ENCODE measurements at regions not wholly inside any gene's neighbourhood (a gene's known extent, or its start where the extent isn't known, plus 50 kb on each side); places are given as distances from the start of the nearest gene placed in this dataset.
"Not testable (repeated sequence)": the region's sequence is repeated elsewhere in the genome, so short reads cannot be mapped to it uniquely, and the experiment has no call there.

GRCh38 chr13:31517599-31517998 lies 221.7 kb upstream of the RXFP2 start:
- DNase-seq (ENCODE audit: low read depth), result no peak

DNA sequence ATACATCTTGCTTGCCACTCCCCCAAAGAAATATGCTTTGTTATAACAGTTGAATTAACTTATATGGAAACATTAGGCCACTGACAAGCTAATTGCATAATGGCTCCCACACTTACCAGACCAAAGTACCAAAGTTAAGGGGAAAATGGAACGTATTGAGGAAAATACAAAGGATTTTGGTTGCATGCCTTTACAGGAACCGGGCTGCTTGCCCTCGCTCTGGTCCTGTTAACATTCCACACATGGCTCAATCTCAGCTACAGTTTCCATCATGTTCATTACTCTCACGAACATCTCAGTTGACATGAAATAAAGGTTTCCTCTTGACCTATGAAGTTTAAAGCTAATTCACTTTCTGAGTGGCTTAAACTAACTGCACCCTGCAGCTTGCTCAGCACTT lies 220.7 kb upstream of the RXFP2 start:
- DNase-seq (ENCODE audit: low read depth), result no peak

GRCh38 chr13:31521435-31521834 lies 217.9 kb upstream of the RXFP2 start:
- no peak for DNase-seq (ENCODE audit: low read depth)

- DNase-seq (ENCODE audit: low read depth), result no peak
Observed at GRCh38 chr13:31522396-31522795, 216.9 kb upstream of the RXFP2 start.

DNA sequence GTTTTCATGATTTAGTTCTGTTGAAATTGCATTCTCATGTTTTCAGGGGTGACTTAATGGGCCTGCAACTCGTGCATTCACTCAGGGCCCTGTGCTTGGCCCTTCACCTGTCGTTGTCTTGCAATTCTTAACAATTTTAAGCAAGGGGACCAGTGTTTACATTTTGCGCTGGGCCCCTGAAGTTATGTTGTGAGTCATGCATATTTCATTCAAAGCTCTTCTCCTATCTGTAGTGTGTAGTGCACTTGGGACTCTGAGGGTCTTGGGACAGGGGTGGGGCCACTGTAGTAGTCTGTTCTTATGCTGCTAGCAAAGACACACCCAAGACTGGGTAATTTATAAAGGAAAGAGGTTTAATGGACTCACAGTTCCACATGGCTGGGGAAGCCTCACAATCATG lies 211.2 kb upstream of the RXFP2 start:
- no peak for DNase-seq (ENCODE audit: low read depth)

DNA sequence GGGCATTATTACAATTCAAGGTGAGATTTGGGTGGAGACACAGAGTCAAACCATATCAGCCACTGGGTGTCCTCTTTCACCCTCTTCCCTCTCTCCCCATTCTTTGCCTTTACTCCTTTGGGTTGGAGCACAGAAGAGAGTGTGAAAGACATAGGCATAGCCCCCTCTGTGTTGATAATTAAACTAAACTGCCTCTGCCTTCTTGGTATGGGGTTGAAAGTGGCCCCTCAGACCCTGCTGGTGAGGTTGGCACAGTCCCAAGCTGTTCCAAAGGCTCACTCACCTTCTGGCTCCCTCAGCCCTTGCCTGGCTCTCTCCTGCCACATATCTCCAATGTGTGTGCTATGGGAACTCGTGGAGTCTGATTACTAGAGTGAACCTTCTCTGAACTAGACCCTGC lies 210.6 kb upstream of the RXFP2 start:
- no peak for DNase-seq (ENCODE audit: low read depth)

DNA sequence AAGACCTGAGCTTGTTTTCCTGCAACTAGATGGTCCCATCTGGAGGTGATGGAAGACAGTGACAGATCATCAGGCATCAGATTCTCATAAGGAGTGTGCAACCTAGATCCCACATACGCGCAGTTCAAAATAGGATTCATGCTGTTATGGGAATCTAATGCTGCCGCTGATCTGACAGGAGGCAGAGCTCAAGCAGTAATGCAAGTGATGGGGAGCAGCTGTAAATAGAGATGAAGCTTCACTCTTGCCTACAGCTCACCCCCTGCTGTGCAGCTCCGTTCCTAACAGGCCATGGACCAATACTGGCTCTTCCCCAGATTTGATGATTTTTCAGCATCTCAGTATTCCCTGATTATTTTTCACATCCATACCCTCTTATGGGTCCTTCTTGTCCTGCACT lies 208.4 kb upstream of the RXFP2 start:
- no peak for DNase-seq (ENCODE audit: low read depth)

DNA sequence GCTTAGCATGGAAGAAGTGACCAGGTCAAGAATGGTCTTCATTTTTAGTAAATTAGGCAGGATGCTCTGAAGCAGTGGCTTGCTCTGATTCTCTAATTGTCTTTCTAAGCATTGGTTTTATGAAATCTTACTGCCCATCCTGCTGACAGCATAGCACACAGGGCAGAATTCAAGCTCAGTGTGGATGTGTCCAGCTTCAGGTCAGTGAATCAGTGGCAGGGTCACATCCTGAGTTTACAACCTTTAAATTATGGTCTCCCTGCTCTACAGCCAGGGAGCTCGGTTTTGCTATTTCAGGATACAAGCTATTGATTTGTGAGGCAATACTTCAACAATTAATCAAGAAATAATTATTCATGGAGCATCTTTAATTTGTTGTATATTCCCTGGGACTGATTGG lies 202.3 kb upstream of the RXFP2 start:
- no peak for DNase-seq (ENCODE audit: low read depth)

- no peak for DNase-seq (ENCODE audit: low read depth)
Observed at GRCh38 chr13:31538067-31539042, 201.0 kb upstream of the RXFP2 start.

GRCh38 chr13:31540281-31540680 lies 199.0 kb upstream of the RXFP2 start:
- no peak for DNase-seq (ENCODE audit: low read depth)

- no peak for DNase-seq (ENCODE audit: low read depth)
Observed at GRCh38 chr13:31543190-31543589, 196.1 kb upstream of the RXFP2 start.

DNA sequence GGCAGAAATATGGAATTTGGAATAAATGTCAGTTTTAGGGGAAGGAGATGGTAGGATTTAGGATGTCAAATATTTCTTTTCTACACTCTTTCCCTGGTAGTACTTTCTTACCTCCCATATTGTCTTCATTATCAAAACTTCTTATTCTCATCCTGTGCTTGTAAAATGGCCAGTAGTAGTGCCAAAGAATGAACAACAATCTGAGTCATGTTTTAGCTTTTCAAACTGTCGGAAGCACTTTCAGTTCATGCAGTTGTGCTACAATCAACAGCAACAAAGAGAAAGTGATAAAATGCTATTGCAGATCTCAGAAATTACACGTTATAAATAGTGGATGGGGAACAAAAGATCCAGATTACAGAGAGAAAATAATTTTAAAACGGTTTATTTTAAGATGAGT lies 193.7 kb upstream of the RXFP2 start:
- no peak for DNase-seq (ENCODE audit: low read depth)

DNA sequence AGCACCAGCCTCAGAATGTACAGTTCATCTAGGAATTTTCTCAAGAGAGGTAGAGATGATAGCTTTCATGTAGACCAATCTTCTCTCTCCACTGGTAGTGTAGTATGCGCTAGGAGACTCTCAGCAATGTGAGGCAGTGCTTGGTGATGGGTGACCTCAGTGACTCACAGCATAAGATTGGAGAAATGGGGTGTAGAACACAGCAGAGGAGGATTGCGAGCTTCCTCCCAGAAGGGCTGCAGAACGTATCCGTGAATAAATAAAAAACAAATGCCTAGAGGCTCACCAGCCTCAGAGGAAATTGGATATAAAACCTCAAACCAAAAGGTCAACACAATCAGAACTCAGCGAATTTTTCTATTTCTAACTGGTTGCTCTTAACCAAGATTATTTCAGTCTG lies 182.9 kb upstream of the RXFP2 start:
- DNase-seq (ENCODE audit: low read depth), result no peak

- DNase-seq (ENCODE audit: low read depth), result not testable (repeated sequence)
Observed at GRCh38 chr13:31584221-31584620, 155.1 kb upstream of the RXFP2 start.

GRCh38 chr13:31587698-31588266 lies 151.5 kb upstream of the RXFP2 start:
- DNase-seq (ENCODE audit: low read depth), result no peak

DNA sequence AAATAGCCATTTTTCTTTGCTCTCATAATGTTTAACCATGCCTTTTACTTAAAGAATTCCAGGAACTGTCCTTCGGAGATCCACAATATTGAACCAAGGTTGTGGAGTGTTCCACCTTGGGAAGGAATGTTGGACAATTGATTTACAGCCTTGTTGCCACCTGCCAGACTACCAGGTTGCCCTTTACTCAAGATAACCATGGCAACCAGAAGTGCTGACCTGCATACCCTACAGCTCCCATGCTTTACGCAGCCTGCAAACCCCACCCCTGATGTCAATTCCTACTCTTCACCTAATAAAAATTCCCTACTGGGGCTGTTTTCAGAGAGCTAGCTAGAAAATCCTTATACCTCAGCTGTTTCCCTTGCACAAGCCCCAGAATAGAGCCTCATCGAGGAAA lies 151.0 kb upstream of the RXFP2 start:
- no peak for DNase-seq (ENCODE audit: low read depth)

DNA sequence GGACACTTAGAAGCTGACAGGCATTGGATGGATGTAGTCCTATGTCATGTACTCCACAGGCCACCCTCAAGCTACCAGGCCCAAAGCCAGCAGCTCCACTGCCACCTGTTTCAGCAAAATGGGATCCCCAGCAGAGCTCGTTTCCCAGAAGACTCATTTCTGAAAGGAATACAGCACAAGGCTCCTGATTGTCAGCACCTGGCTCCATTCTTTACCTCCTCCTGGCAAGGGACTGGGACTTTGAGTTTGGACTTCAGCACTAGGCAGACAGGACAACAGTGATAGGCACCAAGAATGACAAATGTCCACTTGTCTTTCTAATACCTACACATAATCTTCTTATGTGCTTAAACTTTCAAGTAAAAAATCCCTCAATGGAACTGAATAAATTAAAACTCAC lies 150.4 kb upstream of the RXFP2 start:
- DNase-seq (ENCODE audit: low read depth), result no peak

- DNase-seq (ENCODE audit: low read depth), result no peak
Observed at GRCh38 chr13:31591642-31592233, 147.6 kb upstream of the RXFP2 start.

- DNase-seq (ENCODE audit: low read depth), result no peak
Observed at GRCh38 chr13:31594056-31594455, 145.3 kb upstream of the RXFP2 start.

- DNase-seq (ENCODE audit: low read depth), result no peak
Observed at GRCh38 chr13:31595563-31595962, 143.8 kb upstream of the RXFP2 start.

DNA sequence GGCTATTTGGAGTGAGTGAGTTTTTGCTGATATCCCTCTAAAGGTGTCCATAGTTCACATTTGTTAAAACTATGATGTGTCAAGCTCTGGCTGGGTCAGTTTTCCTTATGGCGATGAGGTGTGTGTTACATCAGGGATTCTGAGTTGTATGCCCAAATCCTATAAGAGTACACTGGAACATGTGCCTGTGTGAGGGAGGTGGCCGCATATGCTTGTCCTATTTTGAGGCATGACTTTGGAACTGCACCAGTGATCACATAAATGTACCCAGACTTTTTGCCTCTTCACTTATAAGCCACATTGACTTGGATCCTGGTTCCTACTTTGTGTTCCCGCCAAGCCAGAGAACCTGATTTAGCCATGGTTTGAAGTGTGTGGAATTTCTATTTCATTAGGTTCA lies 140.3 kb upstream of the RXFP2 start:
- DNase-seq (ENCODE audit: low read depth), result no peak

GRCh38 chr13:31605076-31605860 lies 134.1 kb upstream of the RXFP2 start:
- no peak for DNase-seq (ENCODE audit: low read depth)

Measured in stimulated activated CD8-positive, alpha-beta memory T cell treated with anti-CD3 and anti-CD28 coated beads, Interleukin-15, amount 100 ng/mL, for 1 hour (primary cell).